GM18909 (cell line): ENCODE measurements at regions not wholly inside any gene's neighbourhood (a gene's known extent, or its start where the extent isn't known, plus 50 kb on each side); places are given as distances from the start of the nearest gene placed in this dataset.
"Not testable (repeated sequence)": the region's sequence is repeated elsewhere in the genome, so short reads cannot be mapped to it uniquely, and the experiment has no call there.

Experiments used
- ATAC-seq: cut with Tn5 transposase; IDR thresholded peaks from one replicate; pipeline ENCODE4 v1.9.1; 2021; ENCODE audit warnings: mild to moderate bottlenecking; ENCODE audit not compliant: unreplicated experiment, poor library complexity

- ATAC-seq: no peak
Observed at GRCh38 chr3:26104851-26105251, 315.0 kb downstream of the OXSM start.

GRCh38 chr3:26105261-26105660 is 315.4 kb downstream of the OXSM start:
- ATAC-seq: no peak

GRCh38 chr3:26106228-26106627 is 316.3 kb downstream of the OXSM start:
- ATAC-seq: no peak

GRCh38 chr3:26108846-26109489 is 319.1 kb downstream of the OXSM start:
- ATAC-seq: no peak

GRCh38 chr3:26114851-26115250 is 325.0 kb downstream of the OXSM start:
- ATAC-seq: no peak

- peak; percentile 59 for ATAC-seq
Observed at GRCh38 chr3:26118165-26118564, 328.3 kb downstream of the OXSM start.

GRCh38 chr3:26132942-26133341 is 343.1 kb downstream of the OXSM start:
- no peak for ATAC-seq

- ATAC-seq: no peak
Observed at GRCh38 chr3:26141296-26141695, 351.4 kb downstream of the OXSM start.

- no peak for ATAC-seq
Observed at GRCh38 chr3:26145769-26146168, 355.9 kb downstream of the OXSM start.

- not testable (repeated sequence) for ATAC-seq
Observed at GRCh38 chr3:26157428-26157827, 367.5 kb downstream of the OXSM start.

GRCh38 chr3:26171006-26171405 is 381.1 kb downstream of the OXSM start:
- ATAC-seq: no peak

GRCh38 chr3:26191556-26191955 is 401.7 kb downstream of the OXSM start:
- ATAC-seq: no peak

GRCh38 chr3:26193558-26193957 is 403.7 kb downstream of the OXSM start:
- ATAC-seq: no peak

- no peak for ATAC-seq
Observed at GRCh38 chr3:26196781-26197180, 406.9 kb downstream of the OXSM start.

GRCh38 chr3:26198609-26199008 is 408.7 kb downstream of the OXSM start:
- ATAC-seq: no peak

- ATAC-seq: no peak
Observed at GRCh38 chr3:26202169-26202568, 412.3 kb downstream of the OXSM start.

- no peak for ATAC-seq
Observed at GRCh38 chr3:26205475-26205874, 415.6 kb downstream of the OXSM start.

GRCh38 chr3:26208201-26208600 is 414.4 kb upstream of the LRRC3B start:
- ATAC-seq: no peak

- no peak for ATAC-seq
Observed at GRCh38 chr3:26229801-26230200, 392.8 kb upstream of the LRRC3B start.

- ATAC-seq: no peak
Observed at GRCh38 chr3:26233374-26233773, 389.2 kb upstream of the LRRC3B start.

- no peak for ATAC-seq
Observed at GRCh38 chr3:26236531-26236930, 386.0 kb upstream of the LRRC3B start.

- no peak for ATAC-seq
Observed at GRCh38 chr3:26237036-26237682, 385.4 kb upstream of the LRRC3B start.
